HepG2 (cell line): ENCODE measurements at regions not wholly inside any gene's neighbourhood (a gene's known extent, or its start where the extent isn't known, plus 50 kb on each side); places are given as distances from the start of the nearest gene placed in this dataset.

ENCODE experiments used
- ATAC-seq: fragments of 200-7000 bp; cut with Tn5 transposase; 3 replicates; pipeline ENCODE4 v1.9.1; 2020; ENCODE audit warnings: mild to moderate bottlenecking, moderate library complexity
- BruUV-seq: library from RNA; stranded (reverse); fragments of 400-500 nt; replicated peaks from 2 replicates; lab custom pipeline; 2021; lab: Mats Ljungman, UMichigan
- CTCF ChIA-PET: fragments of 300-600 bp; formaldehyde crosslinking; extraction: SDS; loops from one replicate; lab custom pipeline; 2021; ENCODE audit warnings: low total read pairs, inconsistent platforms, low intra/inter-chr PET ratio; lab: Yijun Ruan, JAX
- POLR2A ChIA-PET: fragments of 350-600 bp; sonication (Branson Sonifier 250); formaldehyde crosslinking; loops from one replicate; lab custom pipeline; 2020; ENCODE audit warnings: antibody characterized with exemption, inconsistent platforms; lab: Yijun Ruan, JAX
- DNase-seq: peaks from one replicate; pipeline ENCODE4 v3.0.0-alpha.2; 2015; ENCODE audit warnings: low spot score
- FAIRE-seq: peaks from 3 replicates; lab custom pipeline; 2011; peaks lifted over from hg19 to GRCh38; lab: Jason Lieb, UNC
- H2AFZ ChIP-seq: one replicate; pipeline ENCODE4 v1.6.1; 2011; ENCODE audit warnings: low read length, inconsistent platforms
- H3K27ac ChIP-seq: fragments of 300-600 bp; 3 replicates; pipeline ENCODE4 v1.8.0; 2011; ENCODE audit warnings: mixed run types, mild to moderate bottlenecking, mixed read lengths, low read length, inconsistent platforms; ENCODE audit not compliant: insufficient read depth; ENCODE audit errors: extremely low read length
- H3K27me3 ChIP-seq, 2 experiments: fragments of 200-600 bp in 1 of 2; 2 replicates in 1 of 2; 3 replicates in 1 of 2; pipeline versions ENCODE4 v1.6.0 to v1.8.0; 2011; ENCODE audit warnings: low read length in 2 of 2, mild to moderate bottlenecking in 2 of 2, moderate library complexity in 2 of 2, inconsistent platforms in 1 of 2; ENCODE audit not compliant: insufficient read depth in 2 of 2, control insufficient read depth in 1 of 2
- H3K36me3 ChIP-seq, 2 experiments: fragments of 200-600 bp in 1 of 2; replicated peaks in 1 of 2; 2 replicates in 1 of 2; 3 replicates in 1 of 2; pipeline versions ENCODE4 v1.5.1 to v1.8.0; 2011; ENCODE audit warnings: low read length in 2 of 2, inconsistent platforms in 1 of 2; ENCODE audit not compliant: insufficient read depth in 2 of 2, control insufficient read depth in 1 of 2
- H3K4me1 ChIP-seq: 2 replicates; pipeline ENCODE4 v1.5.1; 2012; ENCODE audit warnings: low read length, inconsistent platforms; ENCODE audit not compliant: insufficient read depth
- H3K4me2 ChIP-seq: 2 replicates; pipeline ENCODE4 v1.6.0; 2011; ENCODE audit warnings: low read depth, low read length, inconsistent platforms
- H3K4me3 ChIP-seq, 3 experiments: fragments of 200-600 bp in 1 of 3; sonication (generic), shearing (Covaris generic) in 1 of 3; replicated peaks in 1 of 3; 2 replicates each; pipeline ENCODE4 v1.5.1; 2011 to 2016; ENCODE audit warnings: low read length in 3 of 3, inconsistent platforms in 2 of 3, low read depth in 2 of 3, mild to moderate bottlenecking in 2 of 3, control low read depth in 1 of 3, mixed read lengths in 1 of 3; ENCODE audit not compliant: insufficient read depth in 1 of 3
- H3K79me2 ChIP-seq: one replicate; pipeline ENCODE4 v1.6.1; 2011; ENCODE audit warnings: low read length, inconsistent platforms; ENCODE audit not compliant: insufficient read depth
- H3K9ac ChIP-seq: 2 replicates; pipeline ENCODE4 v1.6.0; 2011; ENCODE audit warnings: mild to moderate bottlenecking, low read depth, low read length, inconsistent platforms; ENCODE audit not compliant: insufficient read depth
- H3K9me3 ChIP-seq: 2 replicates; pipeline ENCODE4 v1.5.1; 2012; ENCODE audit warnings: mild to moderate bottlenecking, low read length
- H4K20me1 ChIP-seq: 2 replicates; pipeline ENCODE4 v1.6.0; 2011; ENCODE audit warnings: inconsistent platforms, mild to moderate bottlenecking, low read length, moderate library complexity; ENCODE audit not compliant: insufficient read depth
- CEBPB ChIP-seq: IDR thresholded peaks from 2 replicates; pipeline ENCODE4 v1.6.1; 2011; ENCODE audit warnings: low read depth, low read length, improper control_type of control experiment, borderline replicate concordance
- CENPX ChIP-seq: sonication (generic); formaldehyde crosslinking; IDR thresholded peaks from 2 replicates; pipeline ENCODE4 v1.9.0; 2021; ENCODE audit warnings: mild to moderate bottlenecking, missing genetic modification reagents, moderate library complexity
- GATAD2A ChIP-seq: IDR thresholded peaks from 2 replicates; pipeline ENCODE4 v1.6.1; 2016
- NCOA5 ChIP-seq: sonication (generic); formaldehyde crosslinking; IDR thresholded peaks from 2 replicates; pipeline ENCODE4 v1.4.0; 2020; ENCODE audit warnings: missing genetic modification reagents
- NFE2 ChIP-seq: sonication (generic); formaldehyde crosslinking; IDR thresholded peaks from 2 replicates; pipeline ENCODE4 v1.4.0; 2020; ENCODE audit warnings: missing genetic modification reagents
- PITX1 ChIP-seq: sonication (generic); formaldehyde crosslinking; IDR thresholded peaks from 2 replicates; pipeline ENCODE4 v1.5.1; 2020; ENCODE audit warnings: mild to moderate bottlenecking, missing genetic modification reagents
- POLR2AphosphoS5 ChIP-seq: IDR thresholded peaks from 2 replicates; pipeline ENCODE4 v1.6.1; 2012; ENCODE audit warnings: low read depth, low read length
- ZKSCAN5 ChIP-seq: sonication (generic); formaldehyde crosslinking; IDR thresholded peaks from 2 replicates; pipeline ENCODE4 v1.5.1; 2020; ENCODE audit warnings: mild to moderate bottlenecking, missing genetic modification reagents
- ZNF547 ChIP-seq: sonication (generic); formaldehyde crosslinking; IDR thresholded peaks from 2 replicates; pipeline ENCODE4 v1.5.1; 2020; ENCODE audit warnings: mild to moderate bottlenecking, missing genetic modification reagents
- ZNF780A ChIP-seq: sonication (generic); formaldehyde crosslinking; IDR thresholded peaks from 2 replicates; pipeline ENCODE4 v1.8.0; 2022; ENCODE audit warnings: mild to moderate bottlenecking, missing genetic modification reagents, moderate library complexity
- WGBS: methylation state at CpG from one replicate; pipeline ENCODE4 v1.1.6; 2017; ENCODE audit warnings: low lambda C conversion rate; 5-methylcytosine and 5-hydroxymethylcytosine counted together
- in situ Hi-C: cut with HindIII; loops from 2 replicates; pipeline ENCODE4 v1.10.0; 2017; ENCODE audit warnings: low pct_unique_long_range_greater_than_20kb; ENCODE audit not compliant: extremely low pct_ligation_motif_present
- intact Hi-C: fragments of 100-400 bp; cut with micrococcal nuclease; formaldehyde crosslinking; loops from one replicate; pipeline ENCODE4 v1.10.0; 2022; ENCODE audit not compliant: unreplicated experiment
- TF ChIP-seq, protein P1 (sequence below): IDR thresholded peaks from 2 replicates; pipeline ENCODE4 v1.6.1; 2012; ENCODE audit warnings: inconsistent platforms

DNA sequence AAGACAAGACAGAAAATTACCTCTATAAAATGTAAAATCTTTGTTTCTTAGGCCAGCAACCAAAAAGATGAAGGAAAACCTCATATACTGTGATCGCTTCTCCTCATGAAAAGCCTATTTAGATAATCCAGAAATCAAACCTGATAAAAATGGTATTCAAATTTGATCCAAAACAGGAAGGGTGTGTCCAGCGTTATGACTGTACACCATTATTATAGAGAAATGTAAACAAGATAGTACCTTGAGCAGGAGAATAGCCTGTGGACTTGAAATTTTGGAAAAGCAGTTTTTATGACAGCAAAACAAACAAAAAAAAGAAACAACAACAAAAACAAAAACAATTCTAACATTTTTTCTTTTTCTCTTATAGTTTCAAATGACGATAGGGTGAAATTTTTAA lies 1382.8 kb upstream of the CDH9 start:
- H3K4me1 ChIP-seq = no peaks in the 10 kb centered on the region
- no peak overlapping the region for H3K4me3 ChIP-seq
- CTCF ChIA-PET = no interaction called here
- FAIRE-seq = no peak
- H3K27me3 ChIP-seq = no peaks in the 10 kb centered on the region
- no peak overlapping the region for H3K9ac ChIP-seq
- TF ChIP-seq CENPX (CRISPR knock-in tag) (no peak), ZNF780A (no peak), POLR2AphosphoS5 (no peak), ZNF547 (CRISPR knock-in tag) (no peak), NCOA5 (no peak)
- TF ChIP-seq, protein P1, sequence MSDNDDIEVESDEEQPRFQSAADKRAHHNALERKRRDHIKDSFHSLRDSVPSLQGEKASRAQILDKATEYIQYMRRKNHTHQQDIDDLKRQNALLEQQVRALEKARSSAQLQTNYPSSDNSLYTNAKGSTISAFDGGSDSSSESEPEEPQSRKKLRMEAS = no peak
- no peak overlapping the region for H3K4me2 ChIP-seq
- no peak for ATAC-seq
- no TSS peak for BruUV-seq
- in situ Hi-C loops (no loop called here), intact Hi-C loops (no loop called here)
- no peaks in the 10 kb centered on the region for H4K20me1 ChIP-seq
- 2% methylated on average over 3 of the region's 3 CpGs for WGBS
- no peak overlapping the region for H3K27ac ChIP-seq
- no peaks in the 10 kb centered on the region for H3K36me3 ChIP-seq
- no peaks in the 10 kb centered on the region for H3K79me2 ChIP-seq
- DNase-seq = no peak
- peaks cover 5% of the 10 kb centered on the region; the same call in 1 of the 2 replicates for H3K9me3 ChIP-seq
- no peak overlapping the region for H2AFZ ChIP-seq
- POLR2A ChIA-PET = no interaction called here

DNA sequence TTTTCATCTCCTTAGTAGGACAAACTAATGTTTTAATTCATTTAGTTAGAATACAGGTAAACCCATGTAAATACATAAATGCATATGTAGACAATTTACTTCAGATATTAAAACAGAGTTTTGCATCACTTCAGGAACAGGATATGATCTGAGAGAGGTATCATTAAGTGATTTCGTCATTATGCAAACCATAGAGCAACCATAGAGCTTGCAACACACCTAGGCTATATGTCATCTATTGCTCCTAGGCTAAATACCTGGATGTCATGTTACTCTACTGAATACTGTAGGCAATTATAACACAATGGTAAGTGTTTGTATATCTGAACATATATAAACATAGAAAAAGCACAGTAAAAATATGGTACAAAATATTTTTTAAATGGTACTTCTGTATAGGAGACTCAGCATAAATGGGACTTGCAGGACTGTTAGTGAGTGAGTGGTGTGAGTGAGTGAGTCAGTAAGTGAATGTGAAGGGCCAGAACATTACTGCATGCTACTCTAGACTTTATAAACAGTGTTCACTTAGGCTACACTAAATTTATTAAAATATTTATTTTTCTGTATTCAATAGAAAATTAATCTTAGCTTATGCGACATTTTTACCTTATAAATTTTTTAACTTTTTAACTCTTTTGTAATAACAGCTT lies 1377.5 kb upstream of the CDH9 start:
- TF ChIP-seq GATAD2A (CRISPR knock-in tag) (no peak), NFE2 (CRISPR knock-in tag) (no peak), ZKSCAN5 (CRISPR knock-in tag) (no peak), PITX1 (no peak), CEBPB (peak; percentile 14; the same call in 1 of the 2 replicates)
- TF ChIP-seq, all 625 proteins: peak for 1
- no peaks in the 10 kb centered on the region for H3K4me1 ChIP-seq
- no peak overlapping the region for H3K4me3 ChIP-seq
- no peak overlapping the region for H3K9ac ChIP-seq
- no peaks in the 10 kb centered on the region for H4K20me1 ChIP-seq
- ATAC-seq (no peak), FAIRE-seq (no peak), DNase-seq (no peak)
- 0% methylated on average over 2 of the region's 2 CpGs for WGBS
- H3K4me2 ChIP-seq = no peak overlapping the region
- no peaks in the 10 kb centered on the region for H3K27me3 ChIP-seq
- no peaks in the 10 kb centered on the region for H3K36me3 ChIP-seq
- ChIA-PET CTCF (no interaction called here), POLR2A (no interaction called here)
- no peak overlapping the region for H3K27ac ChIP-seq
- no peak overlapping the region for H2AFZ ChIP-seq
- in situ Hi-C loops = no loop called here
- no peaks in the 10 kb centered on the region for H3K9me3 ChIP-seq
- no peaks in the 10 kb centered on the region for H3K79me2 ChIP-seq
- intact Hi-C loops = no loop called here
- BruUV-seq = no TSS peak
